ENCODE measurements at regions not wholly inside any gene's neighbourhood (a gene's known extent, or its start where the extent isn't known, plus 50 kb on each side); places are given as distances from the start of the nearest gene placed in this dataset.

- Histone ChIP-seq H3K9ac (ENCODE audit: low read length) (no peak overlapping the region), H3F3A (ENCODE audit: insufficient read depth, low read length, poor library complexity, severe bottlenecking) (no peaks in the 10 kb centered on the region), H3K4me3 (ENCODE audit: low read length) (peak overlapping the region; percentile 98), H3K27ac (ENCODE audit: low read length) (no peak overlapping the region), H3K4me2 (ENCODE audit: low read length) (no peak overlapping the region), H3K27me3 (ENCODE audit: insufficient read depth, low read depth, low read length) (no peaks in the 10 kb centered on the region), H3K79me2 (replicated peaks; ENCODE audit: insufficient read depth, low read length) (peaks cover 58% of the 10 kb centered on the region), H2AFZ (ENCODE audit: low read depth, low read length) (no peak overlapping the region), H3K9me3 (ENCODE audit: low read length) (no peaks in the 10 kb centered on the region), H3K36me3 (ENCODE audit: insufficient read depth, low read length) (no peaks in the 10 kb centered on the region), H3K9me2 (ENCODE audit: insufficient read depth, low read length) (no peaks in the 10 kb centered on the region), H4K20me1 (ENCODE audit: insufficient read depth) (no peaks in the 10 kb centered on the region)
- no peak for TF ChIP-seq CTCF (IDR thresholded peaks at IDR 0.05; ENCODE audit: poor library complexity, severe bottlenecking)
- no peak for TF ChIP-seq RAD21 (conservative IDR thresholded peaks at IDR 0.05)
- no peak for TF ChIP-seq POLR2AphosphoS5 (IDR thresholded peaks at IDR 0.05)
- TF ChIP-seq REST (IDR thresholded peaks at IDR 0.05; ENCODE audit: borderline replicate concordance): no peak
- no peak for TF ChIP-seq SMC3 (conservative IDR thresholded peaks at IDR 0.05; ENCODE audit: poor library complexity)
- no peak for TF ChIP-seq TAF1 (IDR thresholded peaks at IDR 0.05; ENCODE audit: low read depth)
- TF ChIP-seq EZH2 (IDR thresholded peaks at IDR 0.05; ENCODE audit: borderline replicate concordance, insufficient read depth, low read length, poor library complexity, severe bottlenecking): no peak
- no peak for TF ChIP-seq EP300 (conservative IDR thresholded peaks at IDR 0.05; ENCODE audit: poor library complexity, severe bottlenecking)
- TF ChIP-seq MXI1 (conservative IDR thresholded peaks at IDR 0.05; ENCODE audit: poor library complexity, severe bottlenecking): no peak
Observed at GRCh38 chr2:134123332-134123731, 130.5 kb upstream of the MGAT5 start.

GRCh38 chr2:134124047-134124753, 129.7 kb upstream of the MGAT5 start:
- TF ChIP-seq TAF1 (IDR thresholded peaks at IDR 0.05; ENCODE audit: low read depth) (no peak), POLR2AphosphoS5 (IDR thresholded peaks at IDR 0.05) (no peak), RAD21 (conservative IDR thresholded peaks at IDR 0.05) (no peak), MXI1 (conservative IDR thresholded peaks at IDR 0.05; ENCODE audit: poor library complexity, severe bottlenecking) (no peak), EZH2 (IDR thresholded peaks at IDR 0.05; ENCODE audit: borderline replicate concordance, insufficient read depth, low read length, poor library complexity, severe bottlenecking) (no peak), EP300 (conservative IDR thresholded peaks at IDR 0.05; ENCODE audit: poor library complexity, severe bottlenecking) (no peak), REST (IDR thresholded peaks at IDR 0.05; ENCODE audit: borderline replicate concordance) (no peak), SMC3 (conservative IDR thresholded peaks at IDR 0.05; ENCODE audit: poor library complexity) (no peak), CTCF (IDR thresholded peaks at IDR 0.05; ENCODE audit: poor library complexity, severe bottlenecking) (no peak)
- no peak overlapping the region for H3K4me2 ChIP-seq (ENCODE audit: low read length)

More at GRCh38 chr2:134124047-134124753, 129.7 kb upstream of the MGAT5 start:
- peak overlapping the region; percentile 0 for H3K4me3 ChIP-seq (ENCODE audit: low read length)
- H3K27me3 ChIP-seq (ENCODE audit: insufficient read depth, low read depth, low read length): no peaks in the 10 kb centered on the region
- peaks cover 61% of the 10 kb centered on the region for H3K79me2 ChIP-seq (replicated peaks; ENCODE audit: insufficient read depth, low read length)
- H3K9me2 ChIP-seq (ENCODE audit: insufficient read depth, low read length): no peaks in the 10 kb centered on the region
- H4K20me1 ChIP-seq (ENCODE audit: insufficient read depth): no peaks in the 10 kb centered on the region
- no peaks in the 10 kb centered on the region for H3F3A ChIP-seq (ENCODE audit: insufficient read depth, low read length, poor library complexity, severe bottlenecking)
- H3K9ac ChIP-seq (ENCODE audit: low read length): no peak overlapping the region
- no peaks in the 10 kb centered on the region for H3K36me3 ChIP-seq (ENCODE audit: insufficient read depth, low read length)
- no peak overlapping the region for H2AFZ ChIP-seq (ENCODE audit: low read depth, low read length)
- no peak overlapping the region for H3K27ac ChIP-seq (ENCODE audit: low read length)
- H3K9me3 ChIP-seq (ENCODE audit: low read length): no peaks in the 10 kb centered on the region
